Stimulated activated CD8-positive, alpha-beta memory T cell treated with anti-CD3 and anti-CD28 coated beads, Interleukin-12 subunit alpha, Interleukin-12 subunit beta, amount 100 ng/mL, for 24 hours (primary cell): ENCODE measurements at regions not wholly inside any gene's neighbourhood (a gene's known extent, or its start where the extent isn't known, plus 50 kb on each side); places are given as distances from the start of the nearest gene placed in this dataset.

Source experiments
- DNase-seq: peaks from one replicate; pipeline ENCODE4 v3.0.0-alpha.2; 2020; ENCODE audit errors: extremely low read depth

- no peak for DNase-seq
These were observed 845.9 kb downstream of the TYW1 start for GRCh38 chr7:67842571-67842970.

GRCh38 chr7:67843001-67843565 lies 846.5 kb downstream of the TYW1 start:
- no peak for DNase-seq

- no peak for DNase-seq
These were observed 847.0 kb downstream of the TYW1 start for GRCh38 chr7:67843615-67844014.

GRCh38 chr7:67847092-67847787 lies 850.6 kb downstream of the TYW1 start:
- DNase-seq: no peak

- DNase-seq: no peak
These were observed 857.9 kb downstream of the TYW1 start for GRCh38 chr7:67854221-67855178.

GRCh38 chr7:67855322-67855721 lies 858.7 kb downstream of the TYW1 start:
- no peak for DNase-seq

GRCh38 chr7:67856046-67856445 lies 859.4 kb downstream of the TYW1 start:
- DNase-seq: no peak

- DNase-seq: no peak
These were observed 861.1 kb downstream of the TYW1 start for GRCh38 chr7:67857698-67858097.

- DNase-seq: no peak
These were observed 862.3 kb downstream of the TYW1 start for GRCh38 chr7:67858931-67859330.

GRCh38 chr7:67863911-67864310 lies 867.3 kb downstream of the TYW1 start:
- no peak for DNase-seq

GRCh38 chr7:67866054-67866453 lies 869.4 kb downstream of the TYW1 start:
- DNase-seq: no peak

GRCh38 chr7:67866812-67867211 lies 870.2 kb downstream of the TYW1 start:
- no peak for DNase-seq

GRCh38 chr7:67870396-67870795 lies 873.8 kb downstream of the TYW1 start:
- DNase-seq: no peak

GRCh38 chr7:67875558-67875957 lies 878.9 kb downstream of the TYW1 start:
- DNase-seq: no peak

GRCh38 chr7:67878808-67879207 lies 882.2 kb downstream of the TYW1 start:
- no peak for DNase-seq

GRCh38 chr7:67882843-67883242 lies 886.2 kb downstream of the TYW1 start:
- no peak for DNase-seq

- no peak for DNase-seq
These were observed 893.7 kb downstream of the TYW1 start for GRCh38 chr7:67890316-67890715.

- DNase-seq: no peak
These were observed 898.1 kb downstream of the TYW1 start for GRCh38 chr7:67894746-67895145.

- no peak for DNase-seq
These were observed 900.1 kb downstream of the TYW1 start for GRCh38 chr7:67896721-67897120.

- no peak for DNase-seq
These were observed 903.8 kb downstream of the TYW1 start for GRCh38 chr7:67900456-67900855.

GRCh38 chr7:67901808-67902480 lies 905.3 kb downstream of the TYW1 start:
- no peak for DNase-seq

- no peak for DNase-seq
These were observed 911.2 kb downstream of the TYW1 start for GRCh38 chr7:67907792-67908191.
